NCI-H2196 (cell line): ENCODE measurements at regions not wholly inside any gene's neighbourhood (a gene's known extent, or its start where the extent isn't known, plus 50 kb on each side); places are given as distances from the start of the nearest gene placed in this dataset.
A peak's percentile ranks its signal among the peaks of the same experiment; 100 is the strongest.

Experiments
- DNase-seq: peaks from one replicate; lab custom pipeline; 2025; ENCODE audit not compliant: unreplicated experiment; lab: John Stamatoyannopoulos, UW

- no peak for DNase-seq
Observed at GRCh38 chr3:117572786-117573185, 863.2 kb downstream of the TUSC7 start.

- no peak for DNase-seq
Observed at GRCh38 chr3:117580806-117581205, 871.2 kb downstream of the TUSC7 start.

GRCh38 chr3:117586161-117586560, 876.6 kb downstream of the TUSC7 start:
- peak; percentile 32 for DNase-seq

- DNase-seq, result no peak
Observed at GRCh38 chr3:117587416-117587815, 877.8 kb downstream of the TUSC7 start.

GRCh38 chr3:117589454-117589853, 879.9 kb downstream of the TUSC7 start:
- peak; percentile 61 for DNase-seq

- no peak for DNase-seq
Observed at GRCh38 chr3:117595615-117596014, 886.0 kb downstream of the TUSC7 start.

GRCh38 chr3:117596503-117596902, 886.9 kb downstream of the TUSC7 start:
- DNase-seq, result no peak

GRCh38 chr3:117597865-117598264, 888.3 kb downstream of the TUSC7 start:
- DNase-seq, result no peak

- DNase-seq, result no peak
Observed at GRCh38 chr3:117600112-117600511, 890.5 kb downstream of the TUSC7 start.

- no peak for DNase-seq
Observed at GRCh38 chr3:117600666-117601065, 891.1 kb downstream of the TUSC7 start.

GRCh38 chr3:117602058-117602644, 892.6 kb downstream of the TUSC7 start:
- DNase-seq, result no peak

- DNase-seq, result no peak
Observed at GRCh38 chr3:117603097-117603496, 893.5 kb downstream of the TUSC7 start.

- no peak for DNase-seq
Observed at GRCh38 chr3:117606866-117607265, 897.3 kb downstream of the TUSC7 start.

- DNase-seq, result no peak
Observed at GRCh38 chr3:117609330-117609729, 899.8 kb downstream of the TUSC7 start.

- no peak for DNase-seq
Observed at GRCh38 chr3:117610156-117610555, 900.6 kb downstream of the TUSC7 start.

- DNase-seq, result no peak
Observed at GRCh38 chr3:117611211-117611610, 901.6 kb downstream of the TUSC7 start.

GRCh38 chr3:117616227-117616626, 906.6 kb downstream of the TUSC7 start:
- DNase-seq, result no peak

GRCh38 chr3:117617906-117618305, 908.3 kb downstream of the TUSC7 start:
- no peak for DNase-seq

GRCh38 chr3:117618462-117618861, 908.9 kb downstream of the TUSC7 start:
- DNase-seq, result no peak

GRCh38 chr3:117619805-117620204, 910.2 kb downstream of the TUSC7 start:
- DNase-seq, result no peak

GRCh38 chr3:117622171-117622841, 912.7 kb downstream of the TUSC7 start:
- no peak for DNase-seq

- DNase-seq, result no peak
Observed at GRCh38 chr3:117624424-117624823, 914.8 kb downstream of the TUSC7 start.

GRCh38 chr3:117625174-117625573, 915.6 kb downstream of the TUSC7 start:
- DNase-seq, result no peak
